Endothelial cell of umbilical vein (primary cell): ENCODE measurements at regions not wholly inside any gene's neighbourhood (a gene's known extent, or its start where the extent isn't known, plus 50 kb on each side); places are given as distances from the start of the nearest gene placed in this dataset.
A peak's percentile ranks its signal among the peaks of the same experiment; 100 is the strongest.

Source experiments
- BruUV-seq: library from RNA; stranded (reverse); fragments of 400-500 nt; replicated peaks from 2 replicates; lab custom pipeline; 2021; lab: Mats Ljungman, UMichigan
- CTCF ChIA-PET: fragments of 300-600, 350-600 bp; sonication (Branson Sonifier 250); formaldehyde crosslinking; loops from one replicate; lab custom pipeline; 2021; ENCODE audit warnings: antibody characterized with exemption, inconsistent platforms; lab: Charles Lee
- POLR2A ChIA-PET: fragments of 300-600, 350-600 bp; sonication (Branson Sonifier 250); formaldehyde crosslinking; loops from one replicate; lab custom pipeline; 2021; ENCODE audit warnings: antibody characterized with exemption, inconsistent platforms; lab: Charles Lee
- DNase-seq: peaks from one replicate; pipeline ENCODE4 v3.0.0-alpha.2; 2011; ENCODE audit warnings: low read depth, low spot score
- FAIRE-seq: peaks from 2 replicates; lab custom pipeline; 2011; peaks lifted over from hg19 to GRCh38; lab: Jason Lieb, UNC
- H2AFZ ChIP-seq: 2 replicates; pipeline ENCODE4 v1.6.0; 2012; ENCODE audit warnings: low read depth, low read length, control low read depth, inconsistent platforms
- H3K27ac ChIP-seq: 2 replicates; pipeline ENCODE4 v1.5.1; 2011; ENCODE audit warnings: low read depth, mild to moderate bottlenecking, control low read depth, low read length, moderate library complexity; ENCODE audit not compliant: insufficient read depth
- H3K27me3 ChIP-seq, 2 experiments: 2 replicates each; pipeline versions ENCODE4 v1.6.0 to v1.6.1; 2011; ENCODE audit warnings: low read length in 2 of 2, mixed read lengths in 1 of 2; ENCODE audit not compliant: control insufficient read depth in 2 of 2, insufficient read depth in 2 of 2
- H3K36me3 ChIP-seq, 2 experiments: 2 replicates in 1 of 2; 3 replicates in 1 of 2; pipeline ENCODE4 v1.5.1; 2011; ENCODE audit warnings: low read length in 2 of 2, mild to moderate bottlenecking in 1 of 2, moderate library complexity in 1 of 2; ENCODE audit not compliant: control insufficient read depth in 2 of 2, insufficient read depth in 2 of 2; ENCODE audit errors: extremely low read depth in 1 of 2
- H3K4me1 ChIP-seq: 3 replicates; pipeline ENCODE4 v1.5.1; 2011; ENCODE audit warnings: mild to moderate bottlenecking, low read length; ENCODE audit not compliant: control insufficient read depth, insufficient read depth; ENCODE audit errors: extremely low read depth
- H3K4me2 ChIP-seq: 2 replicates; pipeline ENCODE4 v1.6.1; 2011; ENCODE audit warnings: low read length, control low read depth, mixed read lengths; ENCODE audit not compliant: insufficient read depth
- H3K4me3 ChIP-seq, 3 experiments: fragments of 200-600 bp in 1 of 3; sonication (generic), shearing (Covaris generic) in 1 of 3; replicated peaks in 1 of 3; 2 replicates each; pipeline ENCODE4 v1.5.1; 2011 to 2016; ENCODE audit warnings: control low read depth in 3 of 3, low read length in 3 of 3, mild to moderate bottlenecking in 2 of 3, inconsistent platforms in 1 of 3, low read depth in 1 of 3, moderate library complexity in 1 of 3; ENCODE audit not compliant: insufficient read depth in 1 of 3
- H3K79me2 ChIP-seq: 2 replicates; pipeline ENCODE4 v1.6.0; 2012; ENCODE audit warnings: low read length, inconsistent platforms; ENCODE audit not compliant: control insufficient read depth, insufficient read depth
- H3K9ac ChIP-seq: replicated peaks from 2 replicates; pipeline ENCODE3; 2011; ENCODE audit warnings: low read length, control low read depth; ENCODE audit not compliant: insufficient read depth; ENCODE audit errors: extremely low read depth
- H3K9me1 ChIP-seq: replicated peaks from 3 replicates; pipeline ENCODE4 v1.6.0; 2011; ENCODE audit warnings: mild to moderate bottlenecking, low read length; ENCODE audit not compliant: control insufficient read depth, insufficient read depth; ENCODE audit errors: extremely low read depth
- H3K9me3 ChIP-seq: replicated peaks from 2 replicates; pipeline ENCODE4 v1.5.1; 2012; ENCODE audit warnings: low read length, inconsistent platforms; ENCODE audit not compliant: control insufficient read depth, insufficient read depth
- H4K20me1 ChIP-seq: replicated peaks from 2 replicates; pipeline ENCODE3; 2011; ENCODE audit warnings: mild to moderate bottlenecking, low read length; ENCODE audit not compliant: control insufficient read depth, insufficient read depth; ENCODE audit errors: extremely low read depth
- CTCF ChIP-seq, 2 donors: IDR thresholded peaks; 1 replicate in 1 of 2; 2 replicates in 1 of 2; pipeline ENCODE4 v1.5.1; 2011; ENCODE audit warnings: low read length in 2 of 2, mild to moderate bottlenecking in 2 of 2, moderate library complexity in 2 of 2, control low read depth in 1 of 2, inconsistent platforms in 1 of 2, low read depth in 1 of 2; ENCODE audit not compliant: insufficient read depth in 1 of 2; ENCODE audit errors: extremely low read depth in 1 of 2
- EZH2 ChIP-seq: IDR thresholded peaks from 2 replicates; pipeline ENCODE4 v1.6.1; 2012; ENCODE audit warnings: borderline replicate concordance, low read depth, mild to moderate bottlenecking, moderate library complexity, low read length, inconsistent platforms; ENCODE audit not compliant: severe bottlenecking
- JUN ChIP-seq: IDR thresholded peaks from 2 replicates; pipeline ENCODE4 v1.6.1; 2011; ENCODE audit warnings: borderline replicate concordance, low read depth; ENCODE audit not compliant: insufficient read length, insufficient read depth
- MAX ChIP-seq: IDR thresholded peaks from 2 replicates; pipeline ENCODE4 v1.6.1; 2011; ENCODE audit not compliant: insufficient read depth, insufficient read length
- MYC ChIP-seq: IDR thresholded peaks from one replicate; pipeline ENCODE4 v1.6.1; 2011; ENCODE audit warnings: mild to moderate bottlenecking, low read depth, low read length
- POLR2A ChIP-seq: IDR thresholded peaks from 2 replicates; pipeline ENCODE4 v1.6.1; 2012; ENCODE audit warnings: low read depth, mild to moderate bottlenecking, control low read depth, low read length
- dilution Hi-C: fragments of 300-500 bp; cut with MboI; formaldehyde crosslinking; loops from one replicate; pipeline ENCODE4 v1.15.0; 2019; ENCODE audit warnings: low sequenced_read_pairs; ENCODE audit not compliant: extremely low pct_ligation_motif_present
- intact Hi-C: fragments of 100-400 bp; cut with micrococcal nuclease; formaldehyde crosslinking; loops from one replicate; pipeline ENCODE4 v1.10.0; 2022

- H3K27ac ChIP-seq, result no peak overlapping the region
- dilution Hi-C loops, result no loop called here
- POLR2A ChIA-PET, result no interaction called here
- no peaks in the 10 kb centered on the region for H3K9me3 ChIP-seq
- intact Hi-C loops, result loop anchor here (1.0 to 2.0 kb wide), 3 partner anchors 7 to 15 kb away; no protein-coding TSS in a partner anchor
- H3K27me3 ChIP-seq, result peaks cover 0 to 2% of the 10 kb centered on the region in 2 experiments
- FAIRE-seq (no peak), DNase-seq (no peak)
- H3K79me2 ChIP-seq, result no peaks in the 10 kb centered on the region
- no peaks in the 10 kb centered on the region for H3K36me3 ChIP-seq
- no peak overlapping the region for H3K9ac ChIP-seq
- no peak overlapping the region for H3K4me3 ChIP-seq
- peak overlapping the region; percentile 52 for H3K4me2 ChIP-seq
- CTCF ChIA-PET, result no interaction called here
- no TSS peak for BruUV-seq
- peak; percentile 39 for TF ChIP-seq MAX
- TF ChIP-seq JUN, result no peak
- TF ChIP-seq POLR2A, result no peak
- no peak for TF ChIP-seq CTCF (IDR thresholded peaks at IDR 0.05; ENCODE audit: extremely low read depth in 1 of 2, insufficient read depth in 1 of 2, low read depth in 1 of 2, low read length in 2 of 2)
- no peak for TF ChIP-seq MYC
- no peak for TF ChIP-seq EZH2
- H4K20me1 ChIP-seq, result no peaks in the 10 kb centered on the region
- H3K9me1 ChIP-seq, result no peaks in the 10 kb centered on the region
- H2AFZ ChIP-seq, result no peak overlapping the region
- peaks cover 15% of the 10 kb centered on the region for H3K4me1 ChIP-seq
Measured at GRCh38 chr22:47329727-47330650, 567.5 kb downstream of the TBC1D22A start.
